MM.1S (cell line): ENCODE measurements at regions not wholly inside any gene's neighbourhood (a gene's known extent, or its start where the extent isn't known, plus 50 kb on each side); places are given as distances from the start of the nearest gene placed in this dataset.

Experiments used
- DNase-seq: peaks from one replicate; pipeline ENCODE4 v3.0.0-alpha.2; 2015
- H2AFZ ChIP-seq: fragments of 300-600 bp; sonication (generic); 2 replicates; pipeline ENCODE4 v1.6.0; 2016; ENCODE audit warnings: antibody characterized with exemption, low read length
- H3F3A ChIP-seq: fragments of 300-600 bp; sonication (generic); 2 replicates; pipeline ENCODE4 v1.6.1; 2016; ENCODE audit warnings: mild to moderate bottlenecking, antibody characterized with exemption, low read length, moderate library complexity, mixed read lengths; ENCODE audit not compliant: insufficient read depth
- H3K27ac ChIP-seq: fragments of 300-600 bp; sonication (generic); 2 replicates; pipeline ENCODE4 v1.5.1; 2016; ENCODE audit warnings: mild to moderate bottlenecking, low read length
- H3K27me3 ChIP-seq: fragments of 300-600 bp; sonication (generic); replicated peaks from 2 replicates; pipeline ENCODE4 v1.6.0; 2016; ENCODE audit warnings: low read length; ENCODE audit not compliant: insufficient read depth
- H3K36me3 ChIP-seq: fragments of 300-600 bp; sonication (generic); replicated peaks from 2 replicates; pipeline ENCODE4 v1.6.1; 2016; ENCODE audit warnings: mild to moderate bottlenecking, low read length, mixed read lengths; ENCODE audit not compliant: insufficient read depth
- H3K4me1 ChIP-seq: fragments of 300-600 bp; sonication (generic); 2 replicates; pipeline ENCODE4 v1.6.1; 2016; ENCODE audit warnings: low read length, mixed read lengths
- H3K4me2 ChIP-seq: fragments of 300-600 bp; sonication (generic); 2 replicates; pipeline ENCODE4 v1.6.0; 2016; ENCODE audit warnings: low read depth, low read length
- H3K4me3 ChIP-seq: fragments of 300-600 bp; sonication (generic); 2 replicates; pipeline ENCODE4 v1.5.1; 2016; ENCODE audit warnings: low read length, mixed read lengths
- H3K79me2 ChIP-seq: fragments of 300-600 bp; sonication (generic); 2 replicates; pipeline ENCODE4 v1.6.1; 2016; ENCODE audit warnings: mixed run types, low read length, mixed read lengths
- H3K9ac ChIP-seq: fragments of 300-600 bp; sonication (generic); 2 replicates; pipeline ENCODE4 v1.6.1; 2016; ENCODE audit warnings: low read length, mixed read lengths
- H3K9me2 ChIP-seq: fragments of 300-600 bp; sonication (generic); replicated peaks from 2 replicates; pipeline ENCODE4 v1.6.1; 2016; ENCODE audit warnings: mild to moderate bottlenecking, low read length, mixed read lengths; ENCODE audit not compliant: insufficient read depth
- H3K9me3 ChIP-seq: fragments of 300-600 bp; sonication (generic); replicated peaks from 2 replicates; pipeline ENCODE4 v1.6.1; 2016; ENCODE audit warnings: mild to moderate bottlenecking, low read length, mixed read lengths; ENCODE audit not compliant: insufficient read depth
- H4K20me1 ChIP-seq: fragments of 300-600 bp; sonication (generic); 2 replicates; pipeline ENCODE4 v1.6.1; 2016; ENCODE audit warnings: mild to moderate bottlenecking, low read length, moderate library complexity, mixed read lengths; ENCODE audit not compliant: insufficient read depth
- CTCF ChIP-seq: fragments of 300-600 bp; sonication (generic); IDR thresholded peaks from 2 replicates; pipeline ENCODE4 v1.5.1; 2016; ENCODE audit warnings: antibody characterized with exemption, low read length, mixed read lengths
- EZH2 ChIP-seq: fragments of 300-600 bp; sonication (generic); optimal IDR thresholded peaks from 2 replicates; pipeline ENCODE3; 2017; ENCODE audit warnings: low read depth, mild to moderate bottlenecking, antibody characterized with exemption, low read length, mixed read lengths
- EZH2phosphoT487 ChIP-seq: fragments of 300-600 bp; sonication (generic); IDR thresholded peaks from 2 replicates; pipeline ENCODE4 v1.6.1; 2018; ENCODE audit warnings: antibody characterized with exemption, low read length

DNA sequence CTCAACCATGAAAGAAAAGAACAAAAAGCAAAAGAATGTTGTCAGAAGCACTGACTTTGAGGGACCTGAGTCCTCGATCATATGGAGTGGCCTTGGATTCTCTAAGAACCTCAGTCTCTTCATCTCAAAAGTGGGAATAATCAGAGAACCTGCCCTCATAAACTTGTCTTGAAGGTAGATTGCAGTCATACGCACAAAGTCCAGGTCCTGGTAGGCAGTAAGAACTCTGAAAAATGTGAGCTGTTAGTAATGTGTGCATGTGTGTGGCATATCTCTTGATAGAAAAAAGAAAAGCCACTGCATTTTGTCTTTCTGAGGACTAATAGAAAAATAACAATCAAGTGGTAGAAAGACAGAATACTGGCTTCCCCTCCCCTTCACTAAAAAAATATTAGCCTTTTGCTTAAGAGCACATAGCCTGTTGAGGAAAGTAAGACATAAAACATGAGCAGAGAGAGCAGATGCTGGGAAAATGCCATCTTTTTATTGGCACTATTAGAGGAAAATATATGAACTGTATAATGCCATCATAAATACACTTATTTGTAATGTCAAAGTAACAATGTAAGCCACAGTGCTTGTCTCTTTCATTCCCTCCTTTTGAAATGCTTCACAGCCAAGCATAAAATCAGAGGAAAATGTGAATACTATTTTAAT, 205.1 kb upstream of the TBX3 start:
- H3F3A ChIP-seq = no peaks in the 10 kb centered on the region
- no peak for DNase-seq
- H3K4me3 ChIP-seq = no peak overlapping the region
- no peaks in the 10 kb centered on the region for H3K9me2 ChIP-seq
- H3K9ac ChIP-seq = no peak overlapping the region
- no peaks in the 10 kb centered on the region for H3K79me2 ChIP-seq
- H3K27me3 ChIP-seq = no peaks in the 10 kb centered on the region
- no peaks in the 10 kb centered on the region for H4K20me1 ChIP-seq
- H2AFZ ChIP-seq = no peak overlapping the region
- no peak overlapping the region for H3K27ac ChIP-seq
- H3K4me2 ChIP-seq = no peak overlapping the region
- TF ChIP-seq EZH2 (no peak), CTCF (no peak), EZH2phosphoT487 (no peak)
- no peaks in the 10 kb centered on the region for H3K4me1 ChIP-seq
- no peaks in the 10 kb centered on the region for H3K36me3 ChIP-seq
- no peaks in the 10 kb centered on the region for H3K9me3 ChIP-seq

GRCh38 chr12:114888448-114888847, 204.5 kb upstream of the TBX3 start:
- no peak for DNase-seq
- Histone ChIP-seq H3K4me2 (no peak overlapping the region), H3K4me3 (no peak overlapping the region)

GRCh38 chr12:114885501-114885900, 201.5 kb upstream of the TBX3 start:
- Histone ChIP-seq H3K79me2 (no peaks in the 10 kb centered on the region), H3K27me3 (no peaks in the 10 kb centered on the region)

More at GRCh38 chr12:114888448-114888847, 204.5 kb upstream of the TBX3 start:
- Histone ChIP-seq H3K79me2 (no peaks in the 10 kb centered on the region), H3F3A (no peaks in the 10 kb centered on the region), H3K4me1 (no peaks in the 10 kb centered on the region), H3K27ac (no peak overlapping the region), H3K9ac (no peak overlapping the region), H3K9me2 (no peaks in the 10 kb centered on the region), H2AFZ (no peak overlapping the region), H3K9me3 (no peaks in the 10 kb centered on the region), H3K36me3 (no peaks in the 10 kb centered on the region), H4K20me1 (no peaks in the 10 kb centered on the region), H3K27me3 (no peaks in the 10 kb centered on the region)
- TF ChIP-seq EZH2phosphoT487 (no peak), EZH2 (no peak), CTCF (no peak)

More at GRCh38 chr12:114885501-114885900, 201.5 kb upstream of the TBX3 start:
- no peak for DNase-seq
- Histone ChIP-seq H2AFZ (no peak overlapping the region), H3K36me3 (no peaks in the 10 kb centered on the region), H3K9me3 (no peaks in the 10 kb centered on the region), H3F3A (no peaks in the 10 kb centered on the region), H3K4me2 (no peak overlapping the region), H4K20me1 (no peaks in the 10 kb centered on the region), H3K9ac (no peak overlapping the region), H3K4me3 (no peak overlapping the region), H3K9me2 (no peaks in the 10 kb centered on the region), H3K4me1 (no peaks in the 10 kb centered on the region), H3K27ac (no peak overlapping the region)
- TF ChIP-seq EZH2phosphoT487 (no peak), CTCF (no peak), EZH2 (no peak)
